HG02870 (cell line): ENCODE measurements at regions not wholly inside any gene's neighbourhood (a gene's known extent, or its start where the extent isn't known, plus 50 kb on each side); places are given as distances from the start of the nearest gene placed in this dataset.

ENCODE experiments used
- ATAC-seq: cut with Tn5 transposase; IDR thresholded peaks from one replicate; pipeline ENCODE4 v1.9.1; 2021; ENCODE audit warnings: mild to moderate bottlenecking, moderate library complexity; ENCODE audit not compliant: unreplicated experiment

DNA sequence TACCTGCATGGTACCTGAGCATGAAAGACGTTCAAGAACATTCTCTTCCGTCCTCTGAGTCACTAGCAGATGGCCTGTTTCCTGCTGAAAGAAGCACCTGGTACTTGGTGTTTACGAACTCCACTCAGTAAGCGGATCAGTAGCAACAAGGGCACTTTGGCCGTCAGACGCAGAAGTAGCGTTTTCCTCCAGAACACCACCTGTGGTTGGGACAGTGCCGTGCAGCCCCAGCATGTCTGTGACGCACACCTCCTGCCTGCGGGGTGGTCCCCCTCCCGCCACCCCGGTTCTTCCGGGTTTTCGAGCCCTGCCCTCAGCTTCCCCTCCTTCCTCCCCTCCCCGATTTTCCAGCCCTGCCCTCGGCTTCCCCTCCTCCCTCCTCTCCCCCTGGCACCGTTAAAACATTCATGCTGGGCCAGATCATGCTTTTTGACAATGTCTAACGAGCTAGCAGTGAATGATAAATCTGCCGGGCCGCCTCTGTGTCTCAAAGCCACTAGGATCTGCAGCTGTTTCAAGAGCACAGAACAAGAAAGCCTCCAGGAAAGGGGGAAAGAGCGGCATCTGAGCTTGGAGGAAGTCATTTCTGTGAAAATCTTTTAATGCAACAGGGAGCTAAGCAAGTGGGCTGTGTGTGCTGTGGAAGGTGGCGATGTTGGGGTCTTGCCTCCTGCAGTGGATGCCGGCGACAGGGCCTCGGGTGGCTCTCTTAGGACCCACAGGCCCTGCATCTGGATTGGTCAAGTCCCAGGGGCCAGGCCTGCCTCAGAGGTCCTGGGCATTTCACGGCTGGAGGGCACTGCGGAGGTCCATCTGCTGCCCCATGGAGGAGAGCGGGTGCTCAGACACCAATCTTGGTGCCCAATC, 207.9 kb downstream of the ERMARD start:
- peak; percentile 67 for ATAC-seq

DNA sequence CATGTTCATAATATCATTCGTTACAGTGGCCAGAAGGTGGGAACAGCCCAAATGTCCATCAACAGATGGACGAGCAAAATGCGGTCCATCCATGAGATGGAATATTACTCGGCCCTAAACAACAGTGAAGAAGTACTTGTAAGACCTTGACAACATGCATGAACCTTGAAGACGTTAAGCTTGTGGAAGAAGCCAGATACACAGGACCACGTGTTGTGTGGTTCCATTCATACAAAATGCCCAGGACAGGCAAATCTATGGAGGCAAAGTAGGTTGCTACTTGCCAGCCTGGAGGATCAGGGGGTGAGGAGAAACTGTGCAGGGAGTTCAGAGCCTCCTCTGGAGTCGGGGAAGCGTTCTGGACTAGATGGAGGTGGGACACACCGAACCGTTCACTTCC, 207.1 kb downstream of the ERMARD start:
- ATAC-seq = no peak

DNA sequence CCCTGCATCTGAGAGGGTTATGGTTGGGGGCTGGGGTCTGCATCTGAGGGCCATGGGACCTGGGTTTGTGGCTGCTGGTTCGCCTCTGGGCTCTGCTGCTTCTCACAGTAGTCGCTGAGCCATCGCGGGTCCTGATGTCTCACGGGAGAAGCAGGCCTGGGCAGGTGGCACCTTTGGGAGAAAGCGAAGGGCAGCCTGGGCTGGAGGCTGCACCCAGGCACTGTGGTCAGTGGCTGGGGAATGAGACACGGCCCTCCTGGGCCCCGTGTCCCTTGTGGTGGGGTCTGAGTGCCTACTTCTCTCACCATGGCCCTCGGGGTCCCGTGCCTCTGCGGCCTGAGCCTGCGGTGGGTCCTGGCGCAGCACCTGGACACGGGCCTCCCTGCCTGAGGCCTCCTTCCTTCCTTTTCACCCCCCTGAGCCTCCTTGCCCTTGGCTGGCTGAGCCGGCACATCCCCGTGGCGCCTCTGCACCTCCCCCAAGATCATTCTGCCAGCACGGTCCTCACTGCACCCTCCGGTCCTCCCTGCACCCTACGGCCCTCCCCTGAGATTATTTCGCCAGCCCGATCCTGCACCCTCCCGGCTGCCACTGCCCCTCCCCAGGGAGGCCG, 206.0 kb downstream of the ERMARD start:
- no peak for ATAC-seq

- ATAC-seq = no peak
These were observed 205.2 kb downstream of the ERMARD start for GRCh38 chr6:169956580-169956979.

DNA sequence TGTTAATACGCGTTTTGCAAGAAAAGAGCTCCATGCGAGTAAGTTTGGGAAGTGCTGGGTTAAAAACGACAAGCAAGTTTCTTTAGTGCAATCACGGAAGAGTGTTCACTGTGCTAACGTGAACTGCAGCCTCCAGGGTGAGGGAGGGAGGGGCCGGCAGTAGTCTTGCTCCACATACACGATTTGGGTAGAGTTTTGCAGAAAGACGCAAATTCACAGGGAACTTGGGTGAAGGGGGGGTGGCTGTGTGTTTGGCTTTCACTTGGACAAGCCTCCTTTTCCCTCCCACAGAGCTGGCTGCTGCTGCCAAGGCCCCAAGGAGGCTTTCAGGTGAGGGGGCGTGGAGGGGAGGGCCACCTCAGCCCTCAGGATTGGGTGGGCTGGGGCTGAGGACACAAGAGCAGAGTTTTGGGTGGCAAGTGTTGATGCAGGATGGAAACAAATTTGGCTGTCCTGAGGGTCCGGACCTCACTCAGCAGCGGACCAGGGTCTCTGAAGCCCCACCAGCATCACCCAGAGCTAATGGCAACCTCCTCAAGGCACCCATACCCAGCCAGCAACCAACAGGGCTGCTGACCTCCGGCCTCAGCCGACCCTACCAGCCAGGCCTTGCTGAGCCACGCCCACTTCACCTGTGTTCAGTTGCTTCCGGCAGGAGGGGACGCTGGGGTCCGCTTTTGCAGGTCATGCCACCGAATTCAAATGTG, 204.5 kb downstream of the ERMARD start:
- ATAC-seq = no peak

- no peak for ATAC-seq
These were observed 203.6 kb downstream of the ERMARD start for GRCh38 chr6:169954977-169955376.

DNA sequence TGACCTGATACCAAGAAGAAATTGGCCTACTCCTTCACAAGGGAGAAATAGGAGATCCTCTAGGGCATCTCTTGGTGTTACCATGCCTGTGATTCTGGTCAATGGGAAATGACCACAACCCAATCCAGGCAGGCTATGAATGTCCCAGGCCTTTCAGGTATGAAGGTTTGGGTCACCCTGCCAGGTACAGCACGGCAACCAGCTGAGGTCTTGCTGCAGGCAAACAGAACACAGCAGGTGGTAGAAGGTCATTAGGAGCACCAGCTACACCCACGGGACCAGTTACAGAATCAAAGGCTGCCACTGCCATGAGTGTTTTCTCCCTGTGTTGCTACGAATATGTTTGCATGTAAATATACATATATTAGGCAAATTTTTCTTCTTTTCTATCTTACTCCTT, 202.3 kb downstream of the ERMARD start:
- no peak for ATAC-seq

- no peak for ATAC-seq
These were observed 199.1 kb downstream of the ERMARD start for GRCh38 chr6:169950558-169950957.

DNA sequence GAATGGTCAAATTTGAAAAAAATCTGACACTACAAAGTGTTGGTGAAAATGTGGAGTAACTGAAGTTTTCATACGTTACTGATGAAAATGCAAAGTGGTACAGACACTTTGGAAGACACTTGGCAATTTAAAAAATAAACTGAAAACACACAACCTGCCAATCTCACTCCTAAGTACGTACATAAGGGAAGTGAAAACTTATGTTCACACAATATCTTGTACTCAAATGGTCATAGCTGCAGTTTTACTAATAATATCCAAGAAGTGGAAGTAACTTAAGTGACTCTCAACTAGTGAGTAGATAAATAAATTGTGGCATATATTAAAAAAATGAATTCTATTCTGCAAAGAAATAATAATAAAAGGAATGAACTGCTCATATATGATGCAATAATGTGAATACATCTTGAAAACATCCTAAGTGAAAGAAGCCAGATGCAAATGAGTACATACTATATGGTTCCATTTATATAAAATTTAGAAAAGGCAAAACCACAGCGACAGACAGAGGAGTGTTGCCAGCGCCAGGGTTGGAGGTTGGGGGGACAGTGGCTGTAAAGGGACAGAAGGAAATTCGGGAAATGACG, 198.2 kb downstream of the ERMARD start:
- ATAC-seq = no peak

- no peak for ATAC-seq
These were observed 195.5 kb downstream of the ERMARD start for GRCh38 chr6:169946971-169947370.

GRCh38 chr6:169945117-169945516, 193.7 kb downstream of the ERMARD start:
- no peak for ATAC-seq

- ATAC-seq = no peak
These were observed 193.0 kb downstream of the ERMARD start for GRCh38 chr6:169944415-169944814.

DNA sequence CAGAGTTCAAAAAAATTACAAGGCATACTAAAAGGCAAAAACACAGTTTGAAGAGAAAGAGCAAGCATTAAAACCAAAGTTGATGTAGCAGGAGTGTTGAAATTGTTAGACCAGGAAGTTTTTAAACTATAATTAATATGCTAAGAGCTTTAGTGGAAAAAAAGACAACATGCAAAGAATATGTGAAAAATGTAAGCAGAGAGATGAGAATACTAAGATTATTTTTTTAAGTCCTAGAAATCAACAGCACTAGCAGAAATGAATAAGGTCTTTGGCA, 192.6 kb downstream of the ERMARD start:
- ATAC-seq = no peak

GRCh38 chr6:169943241-169944060, 192.0 kb downstream of the ERMARD start:
- ATAC-seq = no peak

DNA sequence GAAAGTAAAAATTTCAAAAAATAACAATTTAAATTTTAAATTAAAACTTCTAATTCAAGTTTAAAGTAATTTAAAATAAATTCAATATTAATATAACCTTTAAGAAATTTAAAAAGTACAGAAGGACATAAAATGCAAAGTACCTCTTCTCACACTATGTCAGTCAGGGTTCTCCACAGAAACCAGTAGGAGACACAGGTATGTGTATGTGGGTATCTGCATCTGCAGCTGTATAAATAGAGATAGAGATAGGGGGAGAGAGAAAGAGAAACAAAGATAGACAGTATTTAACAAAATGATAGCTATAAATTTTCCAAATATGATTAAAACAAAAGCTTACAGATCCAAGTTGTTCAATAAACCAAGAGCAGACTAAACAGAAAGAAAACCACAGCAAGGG, 190.8 kb downstream of the ERMARD start:
- ATAC-seq = no peak

DNA sequence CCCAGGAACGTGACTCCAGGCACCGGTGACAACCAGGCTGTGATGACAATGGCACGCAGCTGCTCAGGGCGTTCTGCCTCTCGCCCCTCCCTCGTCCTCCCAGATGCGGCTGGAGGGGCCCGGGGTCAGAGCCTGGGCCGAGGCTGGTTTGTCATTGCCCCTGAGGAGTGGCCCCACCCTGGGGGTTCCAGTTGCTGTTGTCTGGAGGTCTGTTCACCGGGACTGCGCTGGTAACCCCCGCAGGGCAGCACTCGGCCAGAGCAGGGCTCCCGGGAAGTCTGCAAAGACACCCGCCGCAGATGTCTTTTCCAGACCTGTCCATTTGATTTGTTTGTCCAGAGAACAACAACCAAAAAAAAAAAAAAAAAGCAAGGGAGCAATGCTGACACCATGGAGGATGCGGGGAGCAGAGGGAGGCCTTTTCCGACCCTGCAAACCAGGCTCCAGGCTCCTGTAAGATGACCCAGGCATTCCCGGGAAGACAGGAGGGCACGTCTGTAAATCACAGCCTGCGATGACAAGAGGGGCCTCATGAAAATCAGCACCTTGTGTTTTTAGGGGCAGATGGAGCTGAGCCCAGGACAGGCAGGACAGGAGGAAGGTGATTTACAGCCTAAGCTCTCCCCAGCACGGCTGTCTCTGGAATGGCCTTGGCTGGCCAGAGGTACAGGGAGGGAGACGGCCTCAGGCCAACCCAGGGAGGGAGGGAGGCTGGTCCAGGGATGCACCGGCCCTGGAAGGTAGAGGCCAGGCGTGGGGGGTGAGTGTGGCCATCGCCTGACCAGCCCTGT, 189.3 kb downstream of the ERMARD start:
- no peak for ATAC-seq

DNA sequence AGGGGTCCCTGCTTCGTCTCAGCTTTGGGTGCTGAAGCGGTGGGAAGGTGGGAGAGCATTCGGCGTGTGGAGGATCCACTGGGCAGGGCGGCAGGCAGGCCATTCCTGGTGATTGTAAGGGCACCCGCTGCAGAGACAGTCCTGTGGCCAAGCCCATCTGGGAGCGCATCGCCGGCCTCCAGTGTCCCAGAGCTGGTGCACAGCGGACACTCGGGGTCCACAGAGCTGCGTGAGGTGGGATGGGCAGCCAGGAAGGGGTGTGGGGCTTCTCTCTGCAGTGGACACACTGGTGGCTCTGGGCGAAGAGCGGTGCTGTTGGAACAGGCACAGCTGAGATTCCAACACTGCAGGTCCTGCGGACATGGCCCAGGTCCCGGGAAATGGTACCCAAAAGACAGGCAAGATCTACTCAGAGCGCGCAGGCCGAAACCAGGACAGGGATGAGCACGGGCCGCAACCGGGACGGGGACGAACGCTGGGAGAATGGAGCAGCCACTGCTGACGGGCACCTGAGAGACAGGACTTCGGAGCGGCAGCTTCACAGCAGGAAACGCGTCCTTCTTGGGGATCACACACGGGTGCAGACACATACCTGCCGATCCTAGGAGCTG, 188.2 kb downstream of the ERMARD start:
- ATAC-seq = no peak

- ATAC-seq = no peak
These were observed 187.3 kb downstream of the ERMARD start for GRCh38 chr6:169938731-169939130.

GRCh38 chr6:169938262-169938701, 186.9 kb downstream of the ERMARD start:
- ATAC-seq = no peak
